Fibroblast of gingiva (primary cell): ENCODE measurements at regions not wholly inside any gene's neighbourhood (a gene's known extent, or its start where the extent isn't known, plus 50 kb on each side); places are given as distances from the start of the nearest gene placed in this dataset.

Experiments
- DNase-seq: peaks from one replicate; pipeline ENCODE4 v3.0.0-alpha.2; 2011; ENCODE audit warnings: low read depth

DNA sequence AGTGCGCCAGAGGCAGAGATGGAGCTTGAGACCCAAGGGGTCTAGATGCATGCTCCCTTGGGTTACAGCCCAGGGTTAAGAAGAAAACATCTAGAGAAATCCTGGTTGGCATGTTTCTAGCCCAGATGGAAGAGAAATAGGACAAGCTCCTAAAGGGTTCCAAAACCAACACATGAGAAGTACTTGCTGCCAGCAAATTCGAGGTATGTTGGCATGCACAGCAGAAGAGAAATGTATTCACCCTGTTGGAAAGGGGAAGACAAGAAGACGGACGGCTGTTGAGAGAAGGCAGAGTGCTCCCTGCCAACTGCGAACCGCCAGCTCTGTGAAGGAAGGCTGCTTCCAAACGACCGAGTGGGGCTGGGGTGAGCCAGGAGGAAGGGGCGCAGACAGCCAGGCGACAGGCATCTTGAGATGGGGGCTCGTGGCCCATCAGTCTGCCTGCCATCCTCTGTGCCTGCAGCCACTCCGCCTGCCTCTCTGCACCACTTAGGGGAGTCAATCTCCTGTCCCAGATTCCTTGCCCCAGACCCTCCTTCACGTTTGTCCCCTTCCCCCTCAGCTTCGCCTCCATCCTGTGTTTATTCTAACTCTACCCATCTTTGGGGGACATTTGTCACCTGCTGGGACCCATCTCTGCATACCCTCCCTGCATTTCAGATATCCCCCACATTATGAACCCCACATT lies 249.2 kb downstream of the CDC5L start:
- DNase-seq = no peak

DNA sequence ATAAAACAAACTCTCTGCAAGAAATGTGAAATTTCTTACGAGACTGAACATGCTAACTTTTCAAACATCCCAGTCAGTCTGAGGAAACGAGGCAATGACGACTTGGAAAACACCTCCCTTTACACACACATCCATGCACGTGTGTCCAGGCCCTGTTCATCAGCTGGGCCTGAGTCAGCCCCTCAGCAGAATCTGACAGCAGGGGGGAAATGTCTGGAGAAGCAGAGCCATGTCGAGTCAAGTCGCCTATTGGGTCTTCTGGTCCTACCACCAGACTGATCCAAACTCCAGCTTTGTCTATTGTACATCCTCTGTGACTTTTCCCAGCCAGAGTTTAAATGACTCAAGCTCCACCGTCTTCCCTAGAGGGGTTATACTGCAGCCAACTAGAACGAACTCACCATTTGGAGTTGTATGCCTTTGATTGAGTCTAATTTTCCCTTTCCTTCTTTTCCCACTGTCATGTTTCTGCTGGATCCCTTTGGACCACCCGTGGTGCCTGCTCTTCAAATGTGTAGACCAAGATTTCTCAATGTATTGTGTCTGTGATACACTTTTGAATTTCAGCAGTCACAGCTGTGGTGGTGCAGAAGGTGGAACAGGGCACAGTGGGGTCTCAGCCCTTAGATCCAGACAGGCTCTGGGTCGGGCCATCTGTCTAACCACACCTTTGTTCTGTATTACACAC lies 254.0 kb downstream of the CDC5L start:
- no peak for DNase-seq

DNA sequence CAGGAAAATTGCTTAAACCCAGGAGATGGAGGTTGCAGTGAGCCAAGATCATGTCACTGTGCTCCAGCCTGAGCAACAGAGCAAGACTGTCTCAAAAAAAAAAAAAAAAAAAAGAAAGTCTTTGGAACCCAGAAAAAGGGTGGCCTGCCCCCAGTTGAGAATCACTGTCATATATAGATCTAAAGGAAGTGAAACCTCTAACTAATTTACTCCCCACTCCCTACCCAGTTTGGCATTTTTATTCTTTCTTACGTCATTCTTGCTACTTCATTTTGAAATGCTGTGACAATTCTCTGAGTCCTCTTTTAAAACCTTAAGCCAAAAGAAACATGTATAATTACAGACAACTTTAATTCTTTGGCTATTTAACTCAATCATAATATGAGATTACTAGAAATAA lies 254.8 kb downstream of the CDC5L start:
- DNase-seq = no peak

DNA sequence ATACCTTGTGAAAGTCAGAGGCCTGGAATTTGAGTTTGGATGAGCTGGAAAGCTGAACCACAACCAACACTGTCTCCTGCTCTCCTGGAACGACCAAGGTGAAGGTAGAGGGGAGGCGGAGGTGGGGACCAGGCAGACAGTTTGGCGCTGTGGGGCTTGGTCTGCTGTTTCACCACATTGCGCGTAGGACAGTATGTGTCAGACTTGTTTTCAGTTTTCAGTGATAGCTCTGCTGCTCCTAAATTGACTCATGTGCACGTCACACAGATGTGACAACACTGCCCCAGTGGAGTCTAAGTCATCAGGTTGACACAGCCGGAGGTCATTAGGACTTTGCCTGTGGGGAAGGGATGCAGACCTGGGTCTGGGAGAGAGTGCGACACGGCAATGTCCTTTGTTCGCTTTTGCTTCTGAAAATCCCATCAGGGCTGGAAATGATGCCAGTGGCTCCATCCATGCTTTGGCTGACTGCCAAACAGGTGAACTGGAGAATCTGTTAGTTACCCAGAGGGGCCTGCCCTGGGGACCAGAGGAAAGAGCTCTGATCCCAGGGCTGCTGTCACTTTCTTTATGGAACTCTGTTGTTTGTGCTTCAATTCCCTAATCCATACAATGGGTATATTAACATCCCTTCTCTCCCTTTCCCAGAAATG lies 255.5 kb downstream of the CDC5L start:
- no peak for DNase-seq

DNA sequence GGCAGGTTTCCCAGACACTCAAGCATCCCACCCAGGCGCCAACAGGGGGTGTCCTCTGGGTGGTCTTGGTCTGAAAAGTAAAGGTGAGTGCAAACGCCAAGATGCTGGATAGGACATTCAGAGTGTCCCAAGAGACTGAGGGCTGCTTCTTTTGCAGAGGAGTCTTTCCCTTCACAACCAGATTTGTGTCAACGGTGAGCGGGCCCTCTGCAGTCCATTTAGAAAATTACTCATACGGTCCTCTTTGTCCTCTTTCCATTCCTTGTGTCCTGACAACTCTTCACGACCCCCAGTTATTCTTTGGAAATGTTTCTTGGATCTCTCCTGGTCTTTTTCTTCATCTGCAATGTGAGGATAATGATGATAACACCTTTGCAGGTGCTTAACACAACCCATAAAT lies 257.8 kb downstream of the CDC5L start:
- no peak for DNase-seq

DNA sequence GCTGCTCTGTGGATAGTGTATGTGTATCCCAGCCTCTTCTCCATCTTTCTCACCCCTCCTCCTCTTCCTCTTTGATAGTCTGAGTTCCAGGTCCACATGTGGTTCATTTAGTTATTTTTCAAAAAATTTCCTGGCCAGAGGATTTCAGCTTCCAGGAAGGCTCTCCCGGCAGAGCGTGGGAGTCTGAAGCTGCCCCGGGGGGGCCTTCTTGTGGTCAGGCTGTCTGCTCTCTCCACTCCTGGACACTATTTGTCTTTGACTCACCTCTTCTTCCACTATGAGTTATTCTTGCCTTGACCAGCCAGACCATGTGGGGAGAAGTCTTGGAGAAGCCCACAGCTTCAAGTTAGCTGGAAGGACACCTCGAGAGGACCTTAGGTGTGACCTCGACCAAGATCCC lies 258.8 kb downstream of the CDC5L start:
- no peak for DNase-seq

DNA sequence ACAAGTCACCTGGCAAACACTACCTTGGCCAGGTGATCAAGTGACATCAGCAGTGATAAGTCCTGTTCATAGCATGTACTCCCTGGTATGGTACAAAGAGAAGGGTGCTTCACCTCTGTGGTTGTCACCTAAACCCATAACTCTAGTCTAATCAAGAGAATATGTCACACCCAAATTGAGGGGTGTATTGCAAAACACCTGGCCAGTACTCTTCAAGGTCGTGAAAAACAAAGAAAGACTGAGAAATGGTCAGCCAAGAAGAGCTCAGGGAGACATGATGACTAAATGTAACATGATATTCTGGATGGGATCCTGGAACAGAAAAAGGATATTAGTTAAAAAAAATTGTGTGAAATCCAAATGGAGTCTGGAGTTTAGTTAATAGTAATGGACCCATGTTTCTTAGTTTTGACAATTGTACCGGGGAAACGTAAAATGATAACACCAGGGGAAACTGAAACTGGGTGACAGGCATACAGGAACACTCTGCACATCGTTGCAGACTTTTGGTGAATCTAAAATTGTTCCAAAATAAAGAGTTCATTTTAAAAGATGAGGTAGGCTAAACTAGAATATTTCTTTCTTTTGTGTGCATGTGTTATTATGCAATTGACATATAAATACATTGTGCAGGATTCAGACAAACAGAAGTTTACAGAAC lies 262.0 kb downstream of the CDC5L start:
- peak; percentile 67 for DNase-seq

DNA sequence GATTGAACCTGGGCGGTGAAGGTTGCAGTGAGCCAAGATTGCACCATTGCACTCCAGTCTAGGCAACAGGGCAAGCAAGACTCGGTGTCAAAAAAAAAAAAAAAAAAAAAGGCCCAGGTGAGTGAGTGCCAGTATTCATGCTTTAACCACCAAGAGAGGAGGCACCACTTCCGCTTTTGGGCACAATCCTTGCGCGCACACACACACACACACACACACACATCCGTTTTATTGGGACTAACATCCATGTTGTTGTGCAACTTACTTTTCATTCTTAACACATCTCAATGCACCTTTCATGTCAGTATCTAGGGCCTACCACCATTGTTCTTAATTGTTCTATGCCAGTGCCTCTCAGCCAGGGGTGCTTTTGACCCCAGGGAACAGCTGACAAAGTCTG lies 263.0 kb downstream of the CDC5L start:
- DNase-seq = no peak

DNA sequence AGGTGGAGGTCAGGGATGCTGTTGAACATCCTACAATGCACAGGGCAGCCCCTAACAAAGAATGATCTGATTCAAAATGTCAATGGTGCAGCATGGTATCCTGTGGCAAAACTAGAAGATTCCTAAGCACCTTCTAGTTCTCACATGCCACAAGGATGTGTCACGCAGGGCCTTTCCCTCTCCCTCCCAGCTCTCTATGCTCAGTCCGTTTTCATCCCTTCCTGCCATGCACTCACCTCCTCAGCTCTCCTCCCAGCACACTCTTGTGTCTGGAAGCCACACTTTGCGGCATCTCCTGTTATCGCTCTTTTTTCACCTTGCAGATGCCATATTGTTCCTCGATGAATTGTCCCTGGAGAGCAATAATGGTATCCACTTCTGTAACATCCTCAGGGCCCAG lies 263.4 kb downstream of the CDC5L start:
- no peak for DNase-seq

DNA sequence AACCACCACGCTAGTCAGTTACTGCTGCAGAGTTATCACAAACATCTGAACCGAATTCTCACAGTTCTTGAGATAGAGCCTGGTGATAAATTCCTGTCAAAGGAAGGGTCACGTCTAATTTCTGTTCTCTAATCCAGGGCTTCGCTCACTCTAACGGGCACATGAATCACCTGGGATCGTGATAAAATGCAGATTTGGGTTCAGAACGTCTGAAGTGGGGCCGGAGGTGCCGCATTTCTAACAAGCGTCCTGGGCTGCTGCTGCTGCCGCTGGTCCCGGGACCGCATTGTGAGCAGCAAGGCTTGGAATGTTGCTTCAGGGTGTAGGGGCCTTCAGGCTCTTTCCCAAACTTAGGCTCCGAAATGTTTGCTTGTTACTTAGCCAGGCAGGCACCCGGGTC lies 264.1 kb downstream of the CDC5L start:
- no peak for DNase-seq

DNA sequence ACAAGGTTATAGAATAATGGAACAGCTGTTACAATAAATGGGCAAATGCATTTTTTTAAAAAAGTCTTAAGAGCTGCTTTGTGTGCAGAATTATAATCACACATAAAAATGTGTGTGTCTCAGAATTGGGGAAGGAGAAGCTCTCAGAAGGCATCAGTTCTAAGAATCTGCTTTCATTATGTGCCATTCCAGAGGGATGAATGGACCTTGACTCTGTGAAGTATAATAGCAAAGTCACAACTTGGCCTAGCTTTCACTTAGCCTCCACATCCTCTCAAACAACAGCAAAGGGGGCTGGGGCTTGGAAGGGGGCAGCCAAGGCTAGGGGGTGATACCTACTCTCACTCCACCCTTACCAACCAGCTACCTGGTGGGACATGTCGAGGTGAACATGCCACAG lies 265.0 kb downstream of the CDC5L start:
- DNase-seq = no peak

DNA sequence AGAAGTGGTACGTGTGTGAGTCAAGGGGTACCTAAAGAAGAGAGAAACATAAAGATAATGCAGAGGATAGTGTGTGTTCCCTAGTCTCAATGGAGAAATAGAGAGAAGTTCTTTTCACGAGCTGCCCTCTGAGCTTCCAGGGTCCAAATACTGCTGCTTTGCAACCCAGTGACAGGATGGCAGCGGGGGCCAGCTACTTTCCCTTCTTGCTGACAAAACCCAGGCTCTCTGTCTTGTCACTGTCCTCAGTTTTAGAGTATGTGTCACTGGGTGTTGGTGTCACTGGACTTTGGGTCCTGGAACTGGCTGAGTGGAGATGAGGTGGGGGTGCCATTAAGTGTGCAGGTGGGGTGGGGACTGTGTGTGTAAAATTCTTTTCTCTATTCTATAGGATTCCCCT lies 265.6 kb downstream of the CDC5L start:
- no peak for DNase-seq

DNA sequence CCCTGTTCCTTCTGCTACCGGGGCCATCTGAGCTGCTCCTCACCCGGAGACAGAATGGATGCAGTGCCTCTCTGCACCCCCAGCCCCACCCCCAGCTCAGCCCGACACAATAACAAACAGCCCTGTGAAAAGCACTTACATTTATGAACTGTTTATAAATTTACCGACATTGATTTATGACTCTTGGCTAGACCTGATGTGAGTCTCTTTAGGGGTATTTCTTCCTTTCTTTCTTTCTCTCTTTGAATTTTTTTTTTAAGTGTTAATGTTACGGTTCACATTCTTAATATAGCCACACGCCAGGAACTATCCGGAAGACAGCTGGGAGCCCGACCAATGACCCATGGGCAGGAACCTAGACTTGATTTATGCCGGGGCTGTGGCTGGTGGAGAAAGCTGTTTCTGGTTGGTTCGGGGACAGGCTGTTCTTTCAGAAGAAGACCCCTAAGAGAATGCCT lies 266.3 kb downstream of the CDC5L start:
- DNase-seq = no peak

DNA sequence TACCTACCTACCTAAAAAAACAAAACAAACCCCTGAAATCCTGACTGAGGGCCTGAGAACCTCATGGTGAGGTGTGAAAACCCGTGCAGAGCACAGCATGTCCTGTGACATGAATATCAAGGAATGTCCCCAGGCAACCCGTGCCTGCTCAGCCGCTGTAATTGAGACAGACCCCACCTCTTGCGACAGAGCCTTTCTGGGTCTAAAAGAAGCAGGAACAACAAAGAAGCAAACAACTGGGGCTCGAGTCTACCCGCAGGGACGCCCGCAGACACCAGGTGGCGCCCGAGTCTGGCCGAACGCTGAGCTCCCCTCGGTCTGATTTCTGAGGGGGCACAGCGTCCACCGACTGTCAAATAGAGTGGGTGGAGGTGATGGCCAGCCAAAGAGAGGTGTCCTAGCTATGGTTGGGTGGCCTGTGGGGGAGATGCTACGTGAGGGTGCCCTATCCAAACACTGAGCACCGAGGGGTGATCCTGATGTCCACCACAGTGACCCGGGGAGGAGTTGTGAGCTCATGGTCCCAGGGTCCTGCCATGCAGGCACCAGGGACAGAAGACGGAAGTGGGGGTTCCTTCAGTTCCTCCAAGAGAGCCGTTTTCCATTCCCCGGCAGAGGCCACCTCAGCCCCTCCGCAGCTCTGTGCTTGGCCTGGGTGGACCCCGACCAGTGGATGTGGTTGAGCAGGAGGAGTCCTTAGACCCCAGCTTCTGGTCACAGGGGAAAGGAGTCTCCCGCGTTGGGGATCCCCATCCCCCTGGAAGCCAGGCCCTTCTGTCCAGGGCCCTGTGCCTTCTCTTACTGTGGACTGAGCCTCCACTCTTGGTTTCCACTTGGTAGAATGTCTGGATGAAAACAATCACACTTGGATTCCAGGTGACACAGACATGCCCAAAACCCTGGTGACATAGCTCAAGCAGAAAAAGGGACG lies 268.2 kb downstream of the CDC5L start:
- peak; percentile 85 for DNase-seq

DNA sequence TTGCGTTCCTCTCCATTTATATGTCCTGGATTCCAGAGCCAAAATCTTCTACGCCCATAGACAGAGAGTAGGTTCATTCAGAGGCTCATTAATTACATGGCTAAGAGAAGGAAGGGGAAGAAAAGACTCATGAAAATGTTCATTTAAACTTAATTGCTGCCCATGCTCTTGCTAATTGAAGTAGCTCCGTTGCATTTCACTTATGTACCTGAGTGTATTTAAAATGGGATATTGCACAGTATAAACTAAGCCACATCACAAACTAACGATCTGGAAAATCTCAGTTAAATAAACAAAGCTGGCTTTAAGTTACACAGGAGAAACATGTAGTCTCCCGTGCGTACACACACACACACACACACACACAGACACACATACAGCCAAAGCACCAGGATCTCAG lies 269.2 kb downstream of the CDC5L start:
- no peak for DNase-seq

DNA sequence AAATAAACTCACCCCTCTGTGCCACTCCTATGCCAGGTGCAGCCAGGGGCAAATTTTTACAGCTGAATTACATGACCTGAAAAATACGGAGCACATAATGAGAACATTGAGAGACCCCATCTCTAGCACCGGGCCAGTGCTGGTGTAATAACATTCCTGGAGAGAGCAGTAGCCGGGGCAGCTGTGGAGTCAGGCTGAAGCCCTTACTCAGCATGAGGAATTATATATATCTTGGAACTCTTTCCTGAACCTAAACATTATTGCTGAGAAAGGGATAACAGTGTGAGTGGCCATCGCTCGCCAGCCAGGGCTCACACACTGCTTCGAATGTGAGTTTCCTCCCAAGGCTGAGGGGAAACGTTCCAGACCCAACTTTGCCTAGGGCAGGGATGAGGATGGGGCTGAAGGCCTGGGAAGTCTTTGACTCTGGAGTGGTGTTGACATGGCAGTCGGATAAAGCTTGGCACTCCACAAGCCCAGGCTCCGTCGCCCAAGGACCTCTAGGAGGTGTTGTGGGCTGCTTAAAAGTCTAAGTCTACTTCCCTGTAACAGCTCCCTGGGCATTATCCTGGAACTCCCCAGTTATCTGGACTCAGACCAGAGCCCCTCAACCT lies 269.8 kb downstream of the CDC5L start:
- DNase-seq = no peak

DNA sequence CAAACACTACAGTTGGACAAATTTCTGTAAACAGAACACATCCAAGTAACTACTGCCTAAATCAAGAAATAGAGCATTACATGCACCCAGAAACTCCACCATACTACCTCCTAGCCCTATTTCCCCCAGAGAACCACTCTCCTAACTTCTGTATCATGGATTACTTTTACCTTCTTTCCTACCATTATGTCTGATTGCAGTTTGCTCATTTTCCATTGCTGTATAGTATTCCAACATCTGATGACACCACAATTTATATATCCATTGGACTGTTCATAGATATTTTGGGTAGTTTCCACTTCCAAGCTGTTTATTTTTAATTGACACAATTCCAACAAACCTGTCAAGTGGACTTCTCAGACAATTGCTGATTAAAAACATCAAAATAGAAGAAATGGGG lies 271.1 kb downstream of the CDC5L start:
- no peak for DNase-seq

DNA sequence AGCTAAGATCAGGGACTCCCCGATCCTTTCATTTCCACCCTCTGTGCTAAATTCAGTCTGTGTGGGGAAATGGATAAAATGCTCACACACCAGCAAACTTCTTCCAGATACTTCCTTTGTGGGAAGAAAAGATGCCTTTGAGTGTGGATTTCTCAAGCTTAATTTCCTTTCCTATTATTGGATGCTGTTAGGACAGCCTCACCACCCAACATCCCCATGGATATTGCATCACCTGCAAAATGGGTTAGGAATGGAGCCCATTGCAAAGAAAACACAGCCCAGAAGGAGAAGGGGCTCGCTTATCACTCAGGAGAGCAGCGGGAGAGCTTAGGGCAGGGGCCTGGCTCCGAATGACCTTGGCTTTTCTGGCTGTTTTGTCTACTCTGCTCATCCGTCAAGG lies 272.2 kb downstream of the CDC5L start:
- DNase-seq = no peak

DNA sequence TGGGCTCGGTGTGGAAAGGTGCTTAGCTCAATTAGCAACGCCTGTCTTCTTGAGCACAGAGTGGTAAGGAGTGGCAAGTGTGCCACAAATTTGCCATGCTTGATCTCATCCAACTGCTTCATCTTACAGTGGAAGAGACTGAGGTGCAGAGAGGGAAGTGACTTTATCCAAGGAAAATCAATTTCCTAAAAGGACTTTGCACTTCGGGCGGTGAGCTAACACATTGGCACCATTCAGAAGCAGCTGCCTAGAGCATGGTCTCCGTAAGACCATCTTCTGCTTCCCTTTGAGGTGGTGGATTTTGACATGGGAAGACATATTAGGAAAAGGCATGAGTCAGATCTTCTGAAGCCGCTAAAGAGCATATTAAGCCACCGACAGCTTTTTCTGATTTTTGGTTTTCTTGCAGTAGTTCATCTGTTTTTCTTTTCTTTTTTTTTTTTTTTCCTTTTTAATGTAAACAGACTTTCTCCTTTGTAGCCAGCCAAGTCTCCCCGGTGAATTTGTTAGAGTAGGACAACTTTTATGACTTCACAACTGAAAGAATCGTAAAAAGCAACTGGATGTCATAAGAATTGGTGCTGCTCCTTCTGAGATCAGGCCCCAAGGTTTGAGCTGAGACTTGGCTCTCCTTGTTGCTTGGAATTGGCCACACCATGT lies 273.2 kb downstream of the CDC5L start:
- peak; percentile 78 for DNase-seq

DNA sequence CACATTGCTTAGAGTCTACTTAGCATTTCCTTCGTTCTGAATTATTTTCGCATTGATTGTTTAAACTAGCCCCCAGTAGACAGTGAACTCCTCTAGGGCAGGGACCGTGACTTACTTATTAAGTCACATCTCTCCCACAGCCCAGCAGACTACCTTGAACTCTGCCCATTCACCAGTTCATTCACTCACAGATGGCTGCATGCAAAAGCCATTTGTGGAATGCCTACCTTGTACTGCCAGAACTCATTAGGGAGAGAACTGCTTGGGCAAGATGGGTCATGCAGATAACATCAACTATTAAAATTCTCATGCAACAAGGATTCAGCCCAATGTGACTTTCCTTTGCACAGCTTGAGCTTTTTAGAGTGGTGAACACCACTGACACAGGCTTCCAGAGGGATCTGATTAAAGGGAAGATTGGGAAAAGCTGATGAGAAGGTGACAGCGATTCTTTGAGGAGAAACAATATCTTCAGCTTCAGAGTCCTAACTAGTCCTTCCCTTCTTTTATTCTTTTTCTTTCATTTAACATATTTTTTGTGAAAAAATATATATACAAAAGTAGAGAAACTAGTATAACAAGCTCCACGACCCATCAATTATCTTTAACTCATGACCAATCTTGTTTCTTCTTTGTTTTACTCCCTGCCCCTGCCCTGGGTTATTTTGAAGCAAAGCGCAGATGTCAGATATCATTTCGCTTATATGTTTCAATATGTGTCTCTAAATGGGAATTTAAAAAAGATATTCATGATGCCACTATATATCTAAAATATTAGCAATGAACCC lies 273.9 kb downstream of the CDC5L start:
- DNase-seq = peak; percentile 43
